OCI-LY1 (cell line): ENCODE measurements at regions not wholly inside any gene's neighbourhood (a gene's known extent, or its start where the extent isn't known, plus 50 kb on each side); places are given as distances from the start of the nearest gene placed in this dataset.
"Not testable (repeated sequence)": the region's sequence is repeated elsewhere in the genome, so short reads cannot be mapped to it uniquely, and the experiment has no call there.

Source experiments
- H2AFZ ChIP-seq: fragments of 200-600 bp; sonication (generic), shearing (Covaris generic); 2 replicates; pipeline ENCODE4 v1.6.0; 2014; ENCODE audit warnings: antibody characterized with exemption, mild to moderate bottlenecking, low read length
- H3F3A ChIP-seq: fragments of 200-600 bp; sonication (generic), shearing (Covaris generic); 2 replicates; pipeline ENCODE4 v1.6.0; 2014; ENCODE audit warnings: mild to moderate bottlenecking, antibody characterized with exemption, low read length, moderate library complexity; ENCODE audit not compliant: insufficient read depth
- H3K27ac ChIP-seq: fragments of 200-600 bp; sonication (generic); 2 replicates; pipeline ENCODE4 v1.5.1; 2014; ENCODE audit warnings: low read length, mixed run types, mild to moderate bottlenecking, low read depth; ENCODE audit not compliant: poor library complexity, severe bottlenecking
- H3K27me3 ChIP-seq: fragments of 200-600 bp; sonication (generic); 2 replicates; pipeline ENCODE4 v1.6.0; 2014; ENCODE audit warnings: antibody characterized with exemption, mild to moderate bottlenecking, low read length, moderate library complexity; ENCODE audit not compliant: insufficient read depth
- H3K36me3 ChIP-seq: fragments of 200-600 bp; sonication (generic); 2 replicates; pipeline ENCODE4 v1.6.1; 2014; ENCODE audit warnings: mild to moderate bottlenecking, antibody characterized with exemption, low read length, moderate library complexity, mixed read lengths; ENCODE audit not compliant: insufficient read depth
- H3K4me1 ChIP-seq: fragments of 200-600 bp; sonication (generic); 2 replicates; pipeline ENCODE4 v1.5.1; 2014; ENCODE audit warnings: mild to moderate bottlenecking, low read length, moderate library complexity; ENCODE audit not compliant: insufficient read depth, severe bottlenecking
- H3K4me2 ChIP-seq: fragments of 200-600 bp; sonication (generic), shearing (Covaris generic); 2 replicates; pipeline ENCODE4 v1.6.1; 2014; ENCODE audit warnings: low read length
- H3K4me3 ChIP-seq: fragments of 200-600 bp; sonication (generic); 2 replicates; pipeline ENCODE4 v1.5.1; 2014; ENCODE audit warnings: low read length, low read depth, mild to moderate bottlenecking, mixed read lengths; ENCODE audit not compliant: poor library complexity, severe bottlenecking
- H3K79me2 ChIP-seq: fragments of 200-600 bp; shearing (Covaris generic); 2 replicates; pipeline ENCODE4 v1.6.1; 2016; ENCODE audit warnings: mixed run types, low read length, mixed read lengths; ENCODE audit not compliant: insufficient read depth
- H3K9ac ChIP-seq: fragments of 200-600 bp; sonication (generic), shearing (Covaris generic); 2 replicates; pipeline ENCODE4 v1.6.1; 2014; ENCODE audit warnings: mild to moderate bottlenecking, low read length, mixed read lengths
- H3K9me2 ChIP-seq: fragments of 200-600 bp; sonication (generic), shearing (Covaris generic); 2 replicates; pipeline ENCODE4 v1.6.1; 2014; ENCODE audit warnings: low read depth, mild to moderate bottlenecking, low read length, mixed read lengths
- H3K9me3 ChIP-seq: fragments of 200-600 bp; shearing (Covaris generic); 2 replicates; pipeline ENCODE4 v1.6.1; 2014; ENCODE audit warnings: low read length, mixed read lengths
- H4K20me1 ChIP-seq: fragments of 200-600 bp; sonication (generic), shearing (Covaris generic); 2 replicates; pipeline ENCODE4 v1.6.0; 2016; ENCODE audit warnings: mild to moderate bottlenecking, low read length; ENCODE audit not compliant: insufficient read depth
- CTCF ChIP-seq: fragments of 200-600 bp; sonication (generic), shearing (Covaris generic); IDR thresholded peaks from 2 replicates; pipeline ENCODE4 v1.5.1; 2017; ENCODE audit warnings: mild to moderate bottlenecking, antibody characterized with exemption, low read length, moderate library complexity, mixed read lengths
- EZH2 ChIP-seq: fragments of 200-600 bp; sonication (generic), shearing (Covaris generic); IDR thresholded peaks from 2 replicates; pipeline ENCODE4 v1.8.0; 2017; ENCODE audit warnings: borderline replicate concordance, mixed run types, mild to moderate bottlenecking, antibody characterized with exemption, low read length, moderate library complexity, mixed read lengths

- Histone ChIP-seq H3K36me3 (no peaks in the 10 kb centered on the region), H2AFZ (no peak overlapping the region), H4K20me1 (no peaks in the 10 kb centered on the region), H3K9me2 (no peaks in the 10 kb centered on the region), H3K4me3 (no peak overlapping the region), H3K4me2 (no peak overlapping the region), H3K27ac (no peak overlapping the region), H3F3A (no peaks in the 10 kb centered on the region), H3K79me2 (no peaks in the 10 kb centered on the region), H3K9ac (no peak overlapping the region), H3K4me1 (no peaks in the 10 kb centered on the region), H3K27me3 (no peaks in the 10 kb centered on the region), H3K9me3 (no peaks in the 10 kb centered on the region)
- TF ChIP-seq CTCF: no peak
- no peak for TF ChIP-seq EZH2
These were observed 575.9 kb upstream of the PBX1 start for GRCh38 chr1:163983097-163983496.

DNA sequence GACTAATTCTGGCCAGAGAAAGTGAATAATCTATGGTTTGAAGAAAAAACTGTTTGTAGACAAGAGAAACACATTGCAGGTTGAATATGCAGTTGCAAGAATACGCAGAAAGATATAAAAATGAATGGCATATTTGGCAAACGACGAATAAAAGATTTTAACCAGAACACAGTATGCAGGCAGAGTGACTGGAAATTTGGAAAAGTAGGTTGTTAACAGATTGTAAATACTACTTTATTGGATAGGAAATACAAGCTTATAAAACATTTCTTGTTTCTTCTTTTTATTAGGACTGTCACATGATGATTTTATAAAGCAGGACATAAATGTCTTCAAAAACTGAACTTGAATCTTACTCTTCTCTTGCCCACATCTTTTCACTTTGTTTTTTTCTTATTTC is 573.3 kb upstream of the PBX1 start:
- no peak overlapping the region for H3K4me3 ChIP-seq
- H3F3A ChIP-seq: no peaks in the 10 kb centered on the region
- H3K4me2 ChIP-seq: no peak overlapping the region
- no peak overlapping the region for H2AFZ ChIP-seq
- no peaks in the 10 kb centered on the region for H3K36me3 ChIP-seq
- H4K20me1 ChIP-seq: no peaks in the 10 kb centered on the region
- no peaks in the 10 kb centered on the region for H3K4me1 ChIP-seq
- no peaks in the 10 kb centered on the region for H3K9me3 ChIP-seq
- H3K27ac ChIP-seq: no peak overlapping the region
- no peaks in the 10 kb centered on the region for H3K79me2 ChIP-seq
- TF ChIP-seq CTCF (no peak), EZH2 (no peak)
- H3K27me3 ChIP-seq: no peaks in the 10 kb centered on the region
- no peak overlapping the region for H3K9ac ChIP-seq
- H3K9me2 ChIP-seq: no peaks in the 10 kb centered on the region

DNA sequence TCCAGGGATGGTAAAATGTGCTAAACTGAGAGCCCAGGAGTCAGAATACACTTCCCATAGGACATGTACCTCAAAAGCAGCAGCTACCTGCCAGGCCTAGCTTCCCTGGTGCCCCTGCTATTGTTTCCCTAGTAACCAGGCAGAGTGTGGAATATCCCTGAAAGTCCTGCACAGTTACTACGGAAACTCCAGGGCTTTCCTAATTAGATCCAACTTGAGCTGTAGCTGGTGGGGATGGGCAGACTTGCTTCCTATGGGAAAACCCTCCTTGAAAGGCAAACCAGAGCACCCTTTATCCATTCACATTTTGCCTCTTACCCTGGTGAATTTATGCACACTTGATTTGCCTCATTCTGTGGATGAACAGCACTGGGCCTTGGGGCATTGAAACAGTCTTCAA is 559.9 kb upstream of the PBX1 start:
- Histone ChIP-seq H4K20me1 (no peaks in the 10 kb centered on the region), H3K4me3 (no peak overlapping the region), H3K4me1 (no peaks in the 10 kb centered on the region), H3K9me2 (no peaks in the 10 kb centered on the region), H2AFZ (no peak overlapping the region), H3K27ac (no peak overlapping the region), H3K79me2 (no peaks in the 10 kb centered on the region), H3K36me3 (no peaks in the 10 kb centered on the region), H3K4me2 (no peak overlapping the region), H3K9ac (no peak overlapping the region), H3K9me3 (no peaks in the 10 kb centered on the region), H3F3A (no peaks in the 10 kb centered on the region), H3K27me3 (no peaks in the 10 kb centered on the region)
- TF ChIP-seq CTCF: no peak
- TF ChIP-seq EZH2: no peak

GRCh38 chr1:164006186-164006585 is 552.8 kb upstream of the PBX1 start:
- not testable (repeated sequence) for H3K4me3 ChIP-seq, H3K4me2 ChIP-seq, H3K36me3 ChIP-seq, H3K4me1 ChIP-seq, H3F3A ChIP-seq, H3K9me3 ChIP-seq, H3K27ac ChIP-seq, H3K27me3 ChIP-seq, H3K9me2 ChIP-seq, H2AFZ ChIP-seq, H3K79me2 ChIP-seq, H4K20me1 ChIP-seq, H3K9ac ChIP-seq
